IMR-90 (cell line): ENCODE measurements at regions not wholly inside any gene's neighbourhood (a gene's known extent, or its start where the extent isn't known, plus 50 kb on each side); places are given as distances from the start of the nearest gene placed in this dataset.

Experiments
- ATAC-seq: fragments of 200-7000 bp; cut with Tn5 transposase; 2 replicates; pipeline ENCODE4 v1.9.1; 2020; ENCODE audit warnings: low read depth, mild to moderate bottlenecking, moderate library complexity
- BruUV-seq: library from RNA; stranded (reverse); fragments of 400-500 nt; replicated peaks from 2 replicates; lab custom pipeline; 2021; lab: Mats Ljungman, UMichigan
- CTCF ChIA-PET: fragments of 300-600 bp; formaldehyde crosslinking; extraction: SDS; loops from one replicate; lab custom pipeline; 2021; ENCODE audit warnings: antibody characterized with exemption; lab: Yijun Ruan, JAX
- POLR2A ChIA-PET: fragments of 300-600 bp; sonication (Branson Sonifier 250); formaldehyde crosslinking; loops from one replicate; lab custom pipeline; 2022; ENCODE audit warnings: antibody characterized with exemption; ENCODE audit not compliant: unreplicated experiment; lab: Charles Lee
- DNase-seq: peaks from one replicate; pipeline ENCODE4 v3.0.0; 2013
- H2AFZ ChIP-seq: replicated peaks from 2 replicates; pipeline ENCODE3; 2013; ENCODE audit warnings: low read length, mild to moderate bottlenecking; ENCODE audit not compliant: poor library complexity
- H2AK5ac ChIP-seq: 2 replicates; pipeline ENCODE4 v1.6.1; 2013; ENCODE audit warnings: low read depth, low read length, inconsistent platforms
- H2AK9ac ChIP-seq: replicated peaks from 2 replicates; pipeline ENCODE3; 2013; ENCODE audit warnings: mild to moderate bottlenecking, low read depth, low read length, moderate library complexity; ENCODE audit not compliant: poor library complexity
- H2BK120ac ChIP-seq: 2 replicates; pipeline ENCODE4 v1.6.1; 2013; ENCODE audit warnings: low read depth, low read length, inconsistent platforms
- H2BK15ac ChIP-seq: 3 replicates; pipeline ENCODE4 v1.6.1; 2013; ENCODE audit warnings: low read depth, low read length, inconsistent platforms
- H2BK20ac ChIP-seq: 2 replicates; pipeline ENCODE4 v1.6.1; 2013; ENCODE audit warnings: low read depth, mild to moderate bottlenecking, inconsistent platforms, low read length, moderate library complexity
- H2BK5ac ChIP-seq: 2 replicates; pipeline ENCODE4 v1.6.1; 2013; ENCODE audit warnings: mild to moderate bottlenecking, low read depth, low read length, inconsistent platforms; ENCODE audit not compliant: poor library complexity, severe bottlenecking
- H3K14ac ChIP-seq: replicated peaks from 2 replicates; pipeline ENCODE4 v1.6.1; 2013; ENCODE audit warnings: low read depth, low read length, inconsistent platforms
- H3K18ac ChIP-seq: 2 replicates; pipeline ENCODE4 v1.6.1; 2013; ENCODE audit warnings: low read depth, low read length, control low read depth
- H3K23ac ChIP-seq: 2 replicates; pipeline ENCODE4 v1.6.1; 2013; ENCODE audit warnings: low read depth, low read length, inconsistent platforms
- H3K27ac ChIP-seq: 2 replicates; pipeline ENCODE4 v1.5.1; 2013; ENCODE audit warnings: mild to moderate bottlenecking, control low read depth, low read length; ENCODE audit not compliant: insufficient read depth
- H3K27me3 ChIP-seq: 2 replicates; pipeline ENCODE4 v1.6.1; 2013; ENCODE audit warnings: low read length; ENCODE audit not compliant: control insufficient read depth, insufficient read depth
- H3K36me3 ChIP-seq: 2 replicates; pipeline ENCODE4 v1.6.1; 2013; ENCODE audit warnings: low read length, mixed read lengths; ENCODE audit not compliant: control insufficient read depth, insufficient read depth
- H3K4ac ChIP-seq: 2 replicates; pipeline ENCODE4 v1.6.1; 2013; ENCODE audit warnings: low read depth, low read length, inconsistent platforms
- H3K4me1 ChIP-seq: 2 replicates; pipeline ENCODE4 v1.6.1; 2013; ENCODE audit warnings: low read length, mixed read lengths; ENCODE audit not compliant: control insufficient read depth, insufficient read depth
- H3K4me2 ChIP-seq: 2 replicates; pipeline ENCODE4 v1.6.1; 2013; ENCODE audit warnings: low read depth, mild to moderate bottlenecking, control low read depth, low read length, moderate library complexity
- H3K4me3 ChIP-seq: 2 replicates; pipeline ENCODE4 v1.5.1; 2013; ENCODE audit warnings: low read depth, mild to moderate bottlenecking, control low read depth, low read length, moderate library complexity; ENCODE audit not compliant: insufficient read depth
- H3K56ac ChIP-seq: 2 replicates; pipeline ENCODE4 v1.6.1; 2013; ENCODE audit warnings: low read length, inconsistent platforms; ENCODE audit not compliant: insufficient read depth; ENCODE audit errors: extremely low read depth
- H3K79me1 ChIP-seq, 2 experiments: 2 replicates each; pipeline ENCODE4 v1.6.1; 2013; ENCODE audit warnings: low read length in 2 of 2, inconsistent platforms in 1 of 2, low read depth in 1 of 2
- H3K9ac ChIP-seq: 2 replicates; pipeline ENCODE4 v1.6.1; 2013; ENCODE audit warnings: low read depth, low read length, control low read depth
- H3K9me1 ChIP-seq: 2 replicates; pipeline ENCODE4 v1.6.1; 2013; ENCODE audit warnings: low read length, inconsistent platforms; ENCODE audit not compliant: insufficient read depth
- H3K9me3 ChIP-seq: 2 replicates; pipeline ENCODE4 v1.6.1; 2013; ENCODE audit warnings: low read length; ENCODE audit not compliant: control insufficient read depth, insufficient read depth
- H4K20me1 ChIP-seq: 2 replicates; pipeline ENCODE4 v1.6.1; 2013; ENCODE audit warnings: low read length, inconsistent platforms; ENCODE audit not compliant: insufficient read depth
- H4K5ac ChIP-seq: 2 replicates; pipeline ENCODE4 v1.6.1; 2013; ENCODE audit warnings: mild to moderate bottlenecking, low read depth, low read length, control low read depth
- H4K8ac ChIP-seq, 2 experiments: 2 replicates each; pipeline ENCODE4 v1.6.1; 2013; ENCODE audit warnings: low read depth in 2 of 2, low read length in 2 of 2, control low read depth in 1 of 2, inconsistent platforms in 1 of 2
- H4K91ac ChIP-seq: 2 replicates; pipeline ENCODE4 v1.6.1; 2013; ENCODE audit warnings: low read depth, low read length, inconsistent platforms; ENCODE audit not compliant: insufficient read depth
- USF2 ChIP-seq: fragments of 150-350 bp; IDR thresholded peaks from 2 replicates; pipeline ENCODE4 v1.6.1; 2017; ENCODE audit warnings: mild to moderate bottlenecking, antibody characterized with exemption, low read length, low read depth
- WGBS, 2 experiments: methylation state at CpG; one replicate each; pipeline versions ENCODE4 v1.1.5 to v1.1.7; 2013; ENCODE audit warnings: missing lambda C conversion rate in 2 of 2; ENCODE audit not compliant: insufficient read length in 1 of 2; ENCODE audit errors: extremely low coverage in 2 of 2; 5-methylcytosine and 5-hydroxymethylcytosine counted together
- dilution Hi-C: fragments of 300-500 bp; cut with HindIII; formaldehyde crosslinking; loops from one replicate; pipeline ENCODE4 v1.14.3; 2018; ENCODE audit warnings: low sequenced_read_pairs; ENCODE audit not compliant: unreplicated experiment
- in situ Hi-C: fragments of 300-500 bp; cut with MboI; formaldehyde crosslinking; loops from 3 replicates; pipeline ENCODE4 v1.14.3; 2019; ENCODE audit warnings: low sequenced_read_pairs, inconsistent platforms, mixed read lengths
- intact Hi-C: fragments of 100-400 bp; cut with micrococcal nuclease; formaldehyde crosslinking; loops from 2 replicates; pipeline ENCODE4 v1.10.0; 2022

GRCh38 chr4:31617667-31618066, 897.5 kb downstream of the PCDH7 start:
- Histone ChIP-seq H3K4me1 (no peaks in the 10 kb centered on the region), H4K8ac (no peak overlapping the region), H3K14ac (no peak overlapping the region), H3K9me3 (peaks cover 6% of the 10 kb centered on the region; the same call in 1 of the 2 replicates), H2BK120ac (no peak overlapping the region), H4K20me1 (no peaks in the 10 kb centered on the region), H3K4me3 (no peak overlapping the region), H2BK15ac (no peak overlapping the region), H2BK5ac (no peak overlapping the region), H3K9ac (no peak overlapping the region), H3K4me2 (no peak overlapping the region), H3K79me1 (no peaks in the 10 kb centered on the region), H3K36me3 (no peaks in the 10 kb centered on the region), H3K9me1 (no peaks in the 10 kb centered on the region), H2BK20ac (no peak overlapping the region), H3K18ac (no peak overlapping the region), H2AK5ac (no peak overlapping the region), H4K5ac (no peak overlapping the region), H3K27ac (no peak overlapping the region), H2AK9ac (no peak overlapping the region), H3K23ac (no peak overlapping the region), H3K56ac (no peak overlapping the region), H3K4ac (no peak overlapping the region), H2AFZ (no peak overlapping the region), H4K91ac (no peak overlapping the region), H3K27me3 (no peaks in the 10 kb centered on the region)
- TF ChIP-seq USF2, result no peak
- intact Hi-C loops, result no loop called here
- no TSS peak for BruUV-seq
- ChIA-PET CTCF (no interaction called here), POLR2A (no interaction called here)
- ATAC-seq (no peak), DNase-seq (no peak)
- dilution Hi-C loops, result no loop called here
- in situ Hi-C loops, result no loop called here
- no CpG with 5 or more reads among the region's 1 CpG for WGBS, 2 experiments
